ENCODE measurements at regions not wholly inside any gene's neighbourhood (a gene's known extent, or its start where the extent isn't known, plus 50 kb on each side); places are given as distances from the start of the nearest gene placed in this dataset.

DNA sequence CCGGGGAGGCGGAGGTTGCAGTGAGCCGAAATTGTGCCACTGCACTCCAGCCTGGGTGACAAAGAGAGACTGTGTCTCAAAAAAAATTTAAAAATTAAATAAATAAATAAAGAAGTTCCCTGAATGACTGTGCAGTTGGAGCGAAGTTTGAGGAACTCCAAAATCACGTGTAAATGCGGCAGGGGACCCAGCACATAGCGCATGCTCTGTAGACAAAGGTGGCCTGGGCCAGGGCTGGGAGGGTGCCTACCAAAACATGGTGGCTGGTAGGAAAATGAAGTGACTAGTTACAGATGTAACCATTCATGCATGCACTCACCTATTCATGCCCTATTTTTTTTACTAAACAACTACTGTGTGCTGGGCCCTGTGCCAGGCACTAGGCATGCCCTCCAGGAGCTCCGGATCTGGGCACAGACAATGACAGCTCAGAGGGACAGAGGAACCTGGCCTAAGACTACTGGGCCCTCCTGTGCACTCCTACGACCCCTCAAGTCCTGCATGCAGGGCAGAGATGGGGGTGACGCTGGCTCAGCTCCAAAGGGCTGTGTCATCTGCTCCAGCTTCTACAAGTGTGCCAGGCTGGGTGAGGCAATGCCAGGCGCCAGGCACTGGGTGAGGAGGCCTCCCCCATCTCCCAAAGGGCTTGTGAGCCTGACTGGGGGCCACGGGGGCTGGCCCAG is 65.3 kb downstream of the RMI2 start:
- Histone ChIP-seq H4K20me1 (ENCODE audit: insufficient read depth, low read length) (no peaks in the 10 kb centered on the region), H2AFZ (ENCODE audit: low read length) (no peak overlapping the region), H3K79me2 (ENCODE audit: insufficient read depth, low read depth, low read length) (no peaks in the 10 kb centered on the region), H3K4me3 (ENCODE audit: low read depth, low read length, poor library complexity, severe bottlenecking) (no peak overlapping the region), H3K9me3 (ENCODE audit: low read length) (no peaks in the 10 kb centered on the region), H3K4me1 (ENCODE audit: insufficient read depth, low read length, poor library complexity, severe bottlenecking) (no peaks in the 10 kb centered on the region), H3K4me2 (ENCODE audit: low read length) (no peak overlapping the region), H3K27ac (ENCODE audit: low read depth, low read length, poor library complexity, severe bottlenecking) (no peak overlapping the region), H3K36me3 (ENCODE audit: insufficient read depth, low read length) (no peaks in the 10 kb centered on the region), H3K9me2 (ENCODE audit: insufficient read depth, low read length) (no peaks in the 10 kb centered on the region)
- BruUV-seq (replicated peaks) = no TSS peak
- no peak for DNase-seq (ENCODE audit: low spot score)
- TF ChIP-seq, protein P1, sequence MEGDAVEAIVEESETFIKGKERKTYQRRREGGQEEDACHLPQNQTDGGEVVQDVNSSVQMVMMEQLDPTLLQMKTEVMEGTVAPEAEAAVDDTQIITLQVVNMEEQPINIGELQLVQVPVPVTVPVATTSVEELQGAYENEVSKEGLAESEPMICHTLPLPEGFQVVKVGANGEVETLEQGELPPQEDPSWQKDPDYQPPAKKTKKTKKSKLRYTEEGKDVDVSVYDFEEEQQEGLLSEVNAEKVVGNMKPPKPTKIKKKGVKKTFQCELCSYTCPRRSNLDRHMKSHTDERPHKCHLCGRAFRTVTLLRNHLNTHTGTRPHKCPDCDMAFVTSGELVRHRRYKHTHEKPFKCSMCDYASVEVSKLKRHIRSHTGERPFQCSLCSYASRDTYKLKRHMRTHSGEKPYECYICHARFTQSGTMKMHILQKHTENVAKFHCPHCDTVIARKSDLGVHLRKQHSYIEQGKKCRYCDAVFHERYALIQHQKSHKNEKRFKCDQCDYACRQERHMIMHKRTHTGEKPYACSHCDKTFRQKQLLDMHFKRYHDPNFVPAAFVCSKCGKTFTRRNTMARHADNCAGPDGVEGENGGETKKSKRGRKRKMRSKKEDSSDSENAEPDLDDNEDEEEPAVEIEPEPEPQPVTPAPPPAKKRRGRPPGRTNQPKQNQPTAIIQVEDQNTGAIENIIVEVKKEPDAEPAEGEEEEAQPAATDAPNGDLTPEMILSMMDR (conservative IDR thresholded peaks at IDR 0.05; ENCODE audit: low read length) = no peak
- no peak for TF ChIP-seq EZH2phosphoT487 (IDR thresholded peaks at IDR 0.05; ENCODE audit: borderline replicate concordance, low read depth, low read length)
- intact Hi-C loops (cut with micrococcal nuclease; ENCODE audit: unreplicated experiment) = no loop called here
- CTCF ChIA-PET (ENCODE audit: unreplicated experiment) = no interaction called here
- POLR2A ChIA-PET = no interaction called here

DNA sequence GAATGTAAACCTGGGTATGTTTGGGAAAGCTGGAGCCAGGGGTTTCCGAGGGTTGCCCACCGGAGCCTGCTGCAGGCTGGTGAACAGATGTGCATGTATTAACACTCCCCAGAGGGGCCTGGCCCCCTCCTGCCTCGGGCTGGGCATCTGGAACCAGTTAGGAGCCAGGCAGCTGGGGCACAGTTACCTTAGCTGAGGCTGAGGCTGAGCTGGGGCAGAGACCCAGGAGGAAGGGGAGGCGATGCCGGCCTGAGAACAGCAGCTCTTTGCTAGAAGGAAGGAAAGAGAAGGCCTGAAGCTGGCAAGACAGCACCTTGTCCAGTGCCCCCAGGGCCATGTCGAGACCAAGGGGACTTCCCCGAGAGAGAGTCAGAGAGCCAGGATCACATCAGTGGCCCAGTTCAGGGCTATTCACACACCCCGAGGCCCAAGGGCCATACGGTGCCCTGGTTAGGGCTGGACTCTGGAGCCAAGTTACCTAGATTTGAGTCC is 65.8 kb downstream of the RMI2 start:
- ChIA-PET CTCF (ENCODE audit: unreplicated experiment) (no interaction called here), POLR2A (interaction anchor here (0.6 to 1.0 kb wide), 2 partner anchors 80 to 552 kb away, joined by 3 to 4 read pairs; no protein-coding TSS in a partner anchor)
- BruUV-seq (replicated peaks) = no TSS peak

More for the DNA sequence above, 65.8 kb downstream of the RMI2 start:
- H3K9me2 ChIP-seq (ENCODE audit: insufficient read depth, low read length) = no peaks in the 10 kb centered on the region
- no peaks in the 10 kb centered on the region for H3K79me2 ChIP-seq (ENCODE audit: insufficient read depth, low read depth, low read length)
- H4K20me1 ChIP-seq (ENCODE audit: insufficient read depth, low read length) = no peaks in the 10 kb centered on the region
- no peak for TF ChIP-seq EZH2phosphoT487 (IDR thresholded peaks at IDR 0.05; ENCODE audit: borderline replicate concordance, low read depth, low read length)
- TF ChIP-seq, protein P1 (conservative IDR thresholded peaks at IDR 0.05; ENCODE audit: low read length) = no peak
- intact Hi-C loops (cut with micrococcal nuclease; ENCODE audit: unreplicated experiment) = no loop called here
- no peak overlapping the region for H3K27ac ChIP-seq (ENCODE audit: low read depth, low read length, poor library complexity, severe bottlenecking)
- no peak for DNase-seq (ENCODE audit: low spot score)
- no peaks in the 10 kb centered on the region for H3K9me3 ChIP-seq (ENCODE audit: low read length)
- H3K4me3 ChIP-seq (ENCODE audit: low read depth, low read length, poor library complexity, severe bottlenecking) = no peak overlapping the region
- no peaks in the 10 kb centered on the region for H3K4me1 ChIP-seq (ENCODE audit: insufficient read depth, low read length, poor library complexity, severe bottlenecking)
- no peak overlapping the region for H3K4me2 ChIP-seq (ENCODE audit: low read length)
- H3K36me3 ChIP-seq (ENCODE audit: insufficient read depth, low read length) = no peaks in the 10 kb centered on the region
- no peak overlapping the region for H2AFZ ChIP-seq (ENCODE audit: low read length)
